RWPE2 (cell line): ENCODE measurements at regions not wholly inside any gene's neighbourhood (a gene's known extent, or its start where the extent isn't known, plus 50 kb on each side); places are given as distances from the start of the nearest gene placed in this dataset.

Source experiments
- ATAC-seq: fragments of 200-7000 bp; cut with Tn5 transposase; 3 replicates; pipeline ENCODE4 v1.9.1; 2021; ENCODE audit warnings: low read depth
- DNase-seq: peaks from one replicate; pipeline ENCODE4 v3.0.0-alpha.2; 2020; ENCODE audit warnings: low spot score
- H3K27ac ChIP-seq: fragments of 450-650 bp; 2 replicates; pipeline ENCODE4 v1.5.1; 2017; ENCODE audit warnings: mild to moderate bottlenecking; ENCODE audit not compliant: poor library complexity, severe bottlenecking
- H3K27me3 ChIP-seq: fragments of 250-450 bp; sonication (Bioruptor Pico); 2 replicates; pipeline ENCODE4 v1.5.1; 2021; ENCODE audit warnings: mild to moderate bottlenecking, moderate library complexity; ENCODE audit not compliant: insufficient read depth, poor library complexity, severe bottlenecking
- H3K36me3 ChIP-seq: fragments of 250-450 bp; sonication (Bioruptor Pico); 2 replicates; pipeline ENCODE4 v1.5.1; 2020; ENCODE audit warnings: low read depth, mild to moderate bottlenecking, moderate library complexity
- H3K4me1 ChIP-seq: fragments of 250-450 bp; sonication (Bioruptor Pico); 2 replicates; pipeline ENCODE4 v1.5.1; 2021; ENCODE audit warnings: mild to moderate bottlenecking, moderate library complexity; ENCODE audit not compliant: insufficient read depth, poor library complexity, severe bottlenecking
- H3K4me3 ChIP-seq: fragments of 250-450 bp; sonication (Bioruptor Pico); 2 replicates; pipeline ENCODE4 v1.5.1; 2021; ENCODE audit warnings: mild to moderate bottlenecking, moderate library complexity; ENCODE audit not compliant: severe bottlenecking
- H3K9me3 ChIP-seq: fragments of 250-450 bp; sonication (Bioruptor Pico); 2 replicates; pipeline ENCODE4 v1.5.1; 2021; ENCODE audit warnings: mild to moderate bottlenecking, moderate library complexity; ENCODE audit not compliant: severe bottlenecking
- TF ChIP-seq, protein P1 (sequence below): fragments of 450-650 bp; IDR thresholded peaks from one replicate; pipeline ENCODE4 v1.5.1; 2017; ENCODE audit warnings: mild to moderate bottlenecking, moderate library complexity; ENCODE audit not compliant: poor library complexity, severe bottlenecking

DNA sequence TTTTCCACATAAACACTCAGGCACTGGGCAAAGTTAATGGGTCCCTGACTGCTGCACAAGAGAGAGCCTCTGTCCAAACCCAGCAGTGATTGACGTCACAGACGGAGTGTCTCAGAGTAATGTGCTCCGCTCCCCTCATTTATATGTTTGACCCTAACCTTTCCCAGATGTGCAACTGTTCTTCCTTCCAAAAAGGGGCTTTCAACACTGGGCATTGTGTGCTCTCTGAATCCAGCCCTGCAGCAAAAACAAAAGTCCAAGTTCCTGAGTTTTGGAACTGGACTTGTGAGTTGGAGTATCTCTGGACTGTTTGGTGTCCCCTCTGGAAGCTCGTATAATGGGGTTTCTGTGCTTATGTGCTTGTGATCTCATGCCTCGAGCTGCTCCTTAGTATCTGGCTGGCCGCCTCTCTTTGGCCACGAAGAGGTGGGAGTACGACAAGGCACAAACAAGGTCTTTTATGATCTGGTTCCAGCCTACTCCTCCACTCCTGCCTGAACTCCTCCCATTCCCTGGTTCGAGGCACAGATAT is 76.4 kb upstream of the SMIM36 start:
- TF ChIP-seq, protein P1, sequence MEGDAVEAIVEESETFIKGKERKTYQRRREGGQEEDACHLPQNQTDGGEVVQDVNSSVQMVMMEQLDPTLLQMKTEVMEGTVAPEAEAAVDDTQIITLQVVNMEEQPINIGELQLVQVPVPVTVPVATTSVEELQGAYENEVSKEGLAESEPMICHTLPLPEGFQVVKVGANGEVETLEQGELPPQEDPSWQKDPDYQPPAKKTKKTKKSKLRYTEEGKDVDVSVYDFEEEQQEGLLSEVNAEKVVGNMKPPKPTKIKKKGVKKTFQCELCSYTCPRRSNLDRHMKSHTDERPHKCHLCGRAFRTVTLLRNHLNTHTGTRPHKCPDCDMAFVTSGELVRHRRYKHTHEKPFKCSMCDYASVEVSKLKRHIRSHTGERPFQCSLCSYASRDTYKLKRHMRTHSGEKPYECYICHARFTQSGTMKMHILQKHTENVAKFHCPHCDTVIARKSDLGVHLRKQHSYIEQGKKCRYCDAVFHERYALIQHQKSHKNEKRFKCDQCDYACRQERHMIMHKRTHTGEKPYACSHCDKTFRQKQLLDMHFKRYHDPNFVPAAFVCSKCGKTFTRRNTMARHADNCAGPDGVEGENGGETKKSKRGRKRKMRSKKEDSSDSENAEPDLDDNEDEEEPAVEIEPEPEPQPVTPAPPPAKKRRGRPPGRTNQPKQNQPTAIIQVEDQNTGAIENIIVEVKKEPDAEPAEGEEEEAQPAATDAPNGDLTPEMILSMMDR, result no peak
- no peak overlapping the region for H3K27ac ChIP-seq

GRCh38 chr17:55585629-55586028 is 74.4 kb upstream of the SMIM36 start:
- no peaks in the 10 kb centered on the region for H3K9me3 ChIP-seq
- ATAC-seq (no peak), DNase-seq (no peak)
- H3K36me3 ChIP-seq, result no peaks in the 10 kb centered on the region
- H3K4me1 ChIP-seq, result peaks cover 10% of the 10 kb centered on the region
- no peaks in the 10 kb centered on the region for H3K27me3 ChIP-seq
- no peak overlapping the region for H3K4me3 ChIP-seq
- TF ChIP-seq, protein P1, result peak; percentile 27
- H3K27ac ChIP-seq, result no peak overlapping the region

More for the DNA sequence above, 76.4 kb upstream of the SMIM36 start:
- peaks cover 10% of the 10 kb centered on the region for H3K4me1 ChIP-seq
- ATAC-seq (no peak), DNase-seq (no peak)
- no peaks in the 10 kb centered on the region for H3K36me3 ChIP-seq
- H3K27me3 ChIP-seq, result no peaks in the 10 kb centered on the region
- H3K4me3 ChIP-seq, result no peak overlapping the region
- no peaks in the 10 kb centered on the region for H3K9me3 ChIP-seq

- Histone ChIP-seq H3K9me3 (no peaks in the 10 kb centered on the region), H3K27ac (no peak overlapping the region), H3K4me1 (peaks cover 10% of the 10 kb centered on the region), H3K27me3 (no peaks in the 10 kb centered on the region), H3K4me3 (no peak overlapping the region), H3K36me3 (no peaks in the 10 kb centered on the region)
- ATAC-seq, result no peak
- TF ChIP-seq, protein P1, result no peak
- DNase-seq, result no peak
Measured at GRCh38 chr17:55584861-55585260, 73.6 kb upstream of the SMIM36 start.

DNA sequence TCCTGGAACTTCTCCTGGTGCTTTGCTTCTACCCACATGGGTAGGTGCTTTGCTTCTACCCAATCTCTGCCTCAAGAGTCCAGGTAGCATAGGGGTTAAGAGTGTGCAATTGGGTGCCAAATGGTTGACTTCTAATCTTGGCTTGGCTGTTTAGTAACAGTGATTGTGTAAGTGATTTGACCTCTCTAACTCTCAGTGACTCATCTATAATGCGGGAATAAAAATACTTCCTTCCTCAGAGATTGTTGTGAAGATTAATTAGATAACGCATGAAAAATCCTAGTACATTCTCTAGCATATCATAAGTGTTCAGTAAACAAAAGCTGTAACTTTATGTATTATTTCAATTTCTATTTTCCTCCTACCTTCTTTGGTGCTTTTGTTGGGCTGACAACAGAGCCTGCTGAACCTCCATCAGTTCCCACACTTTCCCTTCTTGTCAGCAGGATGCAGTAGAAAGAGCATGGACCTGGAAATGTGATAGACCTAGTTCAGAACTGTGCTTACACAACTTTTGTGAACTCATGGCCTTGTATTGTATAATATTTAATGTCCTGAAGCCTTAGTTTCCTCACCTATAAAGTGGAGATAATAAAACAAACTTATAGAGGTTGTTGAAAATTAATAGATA is 72.9 kb upstream of the SMIM36 start:
- Histone ChIP-seq H3K4me1 (peaks cover 10% of the 10 kb centered on the region), H3K36me3 (no peaks in the 10 kb centered on the region), H3K9me3 (no peaks in the 10 kb centered on the region), H3K4me3 (no peak overlapping the region), H3K27ac (no peak overlapping the region), H3K27me3 (no peaks in the 10 kb centered on the region)
- ATAC-seq (peak; percentile 70), DNase-seq (no peak)
- TF ChIP-seq, protein P1, result no peak

DNA sequence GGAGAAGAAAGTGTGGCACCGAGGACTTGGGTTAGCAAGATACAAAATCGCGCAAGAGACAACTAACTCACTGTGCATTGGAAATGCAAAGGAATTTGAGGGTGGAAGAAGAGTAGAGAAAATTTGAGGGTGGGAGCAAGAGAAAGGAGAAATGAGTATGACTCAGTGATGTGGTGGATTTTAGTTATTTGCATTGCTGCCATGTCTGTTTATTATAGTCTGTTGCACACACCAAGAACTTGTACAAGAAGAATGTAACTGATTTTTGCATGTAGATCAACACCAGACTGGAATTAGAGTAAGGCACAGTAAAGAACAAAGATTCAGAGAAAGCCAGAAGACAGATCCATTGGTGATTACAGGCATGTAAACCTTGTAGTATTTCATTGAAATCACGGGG is 71.6 kb upstream of the SMIM36 start:
- H3K4me3 ChIP-seq, result no peak overlapping the region
- no peaks in the 10 kb centered on the region for H3K36me3 ChIP-seq
- ATAC-seq (no peak), DNase-seq (no peak)
- peaks cover 10% of the 10 kb centered on the region for H3K4me1 ChIP-seq
- no peaks in the 10 kb centered on the region for H3K27me3 ChIP-seq
- no peaks in the 10 kb centered on the region for H3K9me3 ChIP-seq
- H3K27ac ChIP-seq, result no peak overlapping the region
- TF ChIP-seq, protein P1, result no peak
